DMS153 treated with DMSO at 0.1 percent for 48 hours (cell line): ENCODE measurements at regions not wholly inside any gene's neighbourhood (a gene's known extent, or its start where the extent isn't known, plus 50 kb on each side); places are given as distances from the start of the nearest gene placed in this dataset.

Source experiments
- DNase-seq: peaks from one replicate; lab custom pipeline; 2025; ENCODE audit not compliant: unreplicated experiment; lab: John Stamatoyannopoulos, UW

GRCh38 chr4:124262211-124263179 lies 450.0 kb downstream of the ANKRD50 start:
- peak; percentile 82 for DNase-seq

- DNase-seq: no peak
These were observed 446.8 kb downstream of the ANKRD50 start for GRCh38 chr4:124265701-124266100.

GRCh38 chr4:124266721-124267120 lies 445.8 kb downstream of the ANKRD50 start:
- no peak for DNase-seq

- DNase-seq: no peak
These were observed 436.1 kb downstream of the ANKRD50 start for GRCh38 chr4:124276461-124276860.

- no peak for DNase-seq
These were observed 434.8 kb downstream of the ANKRD50 start for GRCh38 chr4:124277691-124278090.

- no peak for DNase-seq
These were observed 434.1 kb downstream of the ANKRD50 start for GRCh38 chr4:124278477-124278876.

- peak; percentile 61 for DNase-seq
These were observed 432.8 kb downstream of the ANKRD50 start for GRCh38 chr4:124279741-124280140.

- no peak for DNase-seq
These were observed 430.1 kb downstream of the ANKRD50 start for GRCh38 chr4:124282301-124282898.

GRCh38 chr4:124288706-124289486 lies 423.6 kb downstream of the ANKRD50 start:
- no peak for DNase-seq

GRCh38 chr4:124290678-124291077 lies 421.9 kb downstream of the ANKRD50 start:
- DNase-seq: no peak

GRCh38 chr4:124295413-124295812 lies 417.1 kb downstream of the ANKRD50 start:
- DNase-seq: no peak

GRCh38 chr4:124304941-124305340 lies 407.6 kb downstream of the ANKRD50 start:
- DNase-seq: no peak

- no peak for DNase-seq
These were observed 406.2 kb downstream of the ANKRD50 start for GRCh38 chr4:124306352-124306751.

GRCh38 chr4:124307143-124307542 lies 405.4 kb downstream of the ANKRD50 start:
- DNase-seq: no peak

GRCh38 chr4:124318292-124318691 lies 394.2 kb downstream of the ANKRD50 start:
- DNase-seq: no peak

GRCh38 chr4:124321364-124321763 lies 391.2 kb downstream of the ANKRD50 start:
- no peak for DNase-seq

GRCh38 chr4:124322234-124323065 lies 390.1 kb downstream of the ANKRD50 start:
- DNase-seq: peak; percentile 36

GRCh38 chr4:124325690-124326089 lies 386.8 kb downstream of the ANKRD50 start:
- DNase-seq: no peak

- DNase-seq: no peak
These were observed 383.4 kb downstream of the ANKRD50 start for GRCh38 chr4:124329134-124329533.

GRCh38 chr4:124330045-124330444 lies 382.5 kb downstream of the ANKRD50 start:
- DNase-seq: no peak

- no peak for DNase-seq
These were observed 380.8 kb downstream of the ANKRD50 start for GRCh38 chr4:124331781-124332180.
